ENCODE measurements at regions not wholly inside any gene's neighbourhood (a gene's known extent, or its start where the extent isn't known, plus 50 kb on each side); places are given as distances from the start of the nearest gene placed in this dataset.

DNA sequence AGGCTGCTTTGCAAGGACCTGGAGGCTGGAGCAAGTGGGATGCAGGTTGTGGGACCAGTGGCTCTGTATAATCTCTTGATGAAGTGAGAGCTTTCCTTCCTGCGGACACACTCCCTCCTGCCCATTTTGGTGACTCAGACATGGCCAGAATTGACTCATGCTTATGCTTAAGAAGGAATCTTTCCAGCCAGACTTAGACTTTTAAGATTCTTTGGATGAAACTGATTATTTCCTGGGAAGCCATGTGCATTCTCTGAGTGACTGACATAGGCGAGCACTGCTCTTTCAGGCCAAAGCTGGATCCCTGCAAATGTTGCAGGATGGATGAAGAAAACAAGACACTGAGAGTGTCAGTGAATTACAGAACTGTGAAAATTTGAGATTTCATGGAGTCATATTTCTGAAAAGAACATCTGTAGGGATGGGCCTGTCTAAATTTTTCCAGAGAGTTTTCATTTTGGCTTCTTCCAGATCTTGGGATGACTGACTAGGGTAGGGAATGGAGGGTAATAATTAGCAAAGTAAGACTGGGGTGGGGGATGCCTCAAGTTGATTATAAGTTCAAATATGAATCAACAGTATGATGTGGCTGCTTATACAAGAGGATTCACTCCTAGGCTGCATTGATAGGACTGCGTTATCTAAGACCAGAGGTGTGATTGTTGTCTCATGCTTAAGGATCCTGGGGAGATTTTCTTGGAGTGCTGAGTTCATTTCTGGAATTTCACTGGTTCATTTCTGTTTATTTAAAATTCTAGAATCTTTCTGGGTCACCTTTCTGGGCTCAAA lies 195.8 kb downstream of the HIPK3 start:
- TF ChIP-seq, protein P1, sequence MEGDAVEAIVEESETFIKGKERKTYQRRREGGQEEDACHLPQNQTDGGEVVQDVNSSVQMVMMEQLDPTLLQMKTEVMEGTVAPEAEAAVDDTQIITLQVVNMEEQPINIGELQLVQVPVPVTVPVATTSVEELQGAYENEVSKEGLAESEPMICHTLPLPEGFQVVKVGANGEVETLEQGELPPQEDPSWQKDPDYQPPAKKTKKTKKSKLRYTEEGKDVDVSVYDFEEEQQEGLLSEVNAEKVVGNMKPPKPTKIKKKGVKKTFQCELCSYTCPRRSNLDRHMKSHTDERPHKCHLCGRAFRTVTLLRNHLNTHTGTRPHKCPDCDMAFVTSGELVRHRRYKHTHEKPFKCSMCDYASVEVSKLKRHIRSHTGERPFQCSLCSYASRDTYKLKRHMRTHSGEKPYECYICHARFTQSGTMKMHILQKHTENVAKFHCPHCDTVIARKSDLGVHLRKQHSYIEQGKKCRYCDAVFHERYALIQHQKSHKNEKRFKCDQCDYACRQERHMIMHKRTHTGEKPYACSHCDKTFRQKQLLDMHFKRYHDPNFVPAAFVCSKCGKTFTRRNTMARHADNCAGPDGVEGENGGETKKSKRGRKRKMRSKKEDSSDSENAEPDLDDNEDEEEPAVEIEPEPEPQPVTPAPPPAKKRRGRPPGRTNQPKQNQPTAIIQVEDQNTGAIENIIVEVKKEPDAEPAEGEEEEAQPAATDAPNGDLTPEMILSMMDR (IDR thresholded peaks at IDR 0.05; ENCODE audit: poor library complexity, severe bottlenecking), result no peak
- Histone ChIP-seq H3K27me3 (ENCODE audit: insufficient read depth, poor library complexity, severe bottlenecking) (no peaks in the 10 kb centered on the region), H3K27ac (ENCODE audit: poor library complexity, severe bottlenecking) (peak overlapping the region; percentile 22), H3K36me3 (ENCODE audit: low read depth) (no peaks in the 10 kb centered on the region), H3K9me3 (ENCODE audit: severe bottlenecking) (no peaks in the 10 kb centered on the region), H3K4me3 (ENCODE audit: severe bottlenecking) (no peak overlapping the region), H3K4me1 (ENCODE audit: insufficient read depth, poor library complexity, severe bottlenecking) (peaks cover 12% of the 10 kb centered on the region)
- DNase-seq (ENCODE audit: low spot score), result no peak
- ATAC-seq (ENCODE audit: low read depth), result peak; percentile 94

DNA sequence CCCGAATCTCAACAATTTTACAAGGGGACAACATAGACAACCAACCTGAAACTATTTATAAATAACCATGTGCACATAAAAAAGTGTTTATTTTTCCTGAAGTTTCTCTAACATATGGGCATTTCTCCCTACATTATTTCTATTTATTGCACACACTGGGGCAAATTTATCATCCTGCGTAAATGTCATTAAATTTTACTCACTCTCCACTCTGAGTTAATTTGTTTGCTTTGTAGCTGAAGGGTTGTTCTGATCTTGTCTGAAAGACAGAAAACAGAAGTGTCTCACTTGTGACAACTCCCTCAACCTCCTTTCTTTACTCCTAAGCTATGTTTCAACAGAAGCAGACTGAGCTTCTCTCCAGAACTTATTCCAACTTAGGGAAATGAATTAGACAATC lies 194.2 kb downstream of the HIPK3 start:
- DNase-seq (ENCODE audit: low spot score) (no peak), ATAC-seq (ENCODE audit: low read depth) (no peak)
- Histone ChIP-seq H3K36me3 (ENCODE audit: low read depth) (no peaks in the 10 kb centered on the region), H3K4me3 (ENCODE audit: severe bottlenecking) (no peak overlapping the region), H3K27me3 (ENCODE audit: insufficient read depth, poor library complexity, severe bottlenecking) (no peaks in the 10 kb centered on the region), H3K9me3 (ENCODE audit: severe bottlenecking) (no peaks in the 10 kb centered on the region), H3K27ac (ENCODE audit: poor library complexity, severe bottlenecking) (no peak overlapping the region), H3K4me1 (ENCODE audit: insufficient read depth, poor library complexity, severe bottlenecking) (peaks cover 12% of the 10 kb centered on the region)
- TF ChIP-seq, protein P1 (IDR thresholded peaks at IDR 0.05; ENCODE audit: poor library complexity, severe bottlenecking), result no peak

DNA sequence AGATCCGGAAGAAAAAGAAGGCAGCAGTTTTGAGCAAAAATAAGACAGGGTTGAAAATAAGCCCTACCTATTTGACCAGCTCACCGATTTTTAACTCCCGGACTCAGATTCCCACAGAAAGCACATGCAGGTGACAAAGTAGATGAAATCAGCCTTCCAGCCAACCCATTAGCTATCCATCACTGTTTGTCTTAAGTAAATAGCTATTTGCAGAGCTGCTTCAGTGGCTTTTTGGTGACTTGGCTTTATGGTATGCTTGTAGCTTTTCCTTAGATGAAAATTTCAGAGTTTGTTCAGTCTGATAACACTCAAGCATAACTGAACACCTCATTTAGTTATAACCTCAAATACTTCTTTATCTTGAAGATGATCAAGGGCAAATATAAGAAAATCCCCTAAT lies 192.6 kb downstream of the HIPK3 start:
- Histone ChIP-seq H3K9me3 (ENCODE audit: severe bottlenecking) (no peaks in the 10 kb centered on the region), H3K4me3 (ENCODE audit: severe bottlenecking) (no peak overlapping the region), H3K27ac (ENCODE audit: poor library complexity, severe bottlenecking) (no peak overlapping the region), H3K36me3 (ENCODE audit: low read depth) (no peaks in the 10 kb centered on the region), H3K27me3 (ENCODE audit: insufficient read depth, poor library complexity, severe bottlenecking) (no peaks in the 10 kb centered on the region), H3K4me1 (ENCODE audit: insufficient read depth, poor library complexity, severe bottlenecking) (peaks cover 12% of the 10 kb centered on the region)
- TF ChIP-seq, protein P1 (IDR thresholded peaks at IDR 0.05; ENCODE audit: poor library complexity, severe bottlenecking), result no peak
- ATAC-seq (ENCODE audit: low read depth) (no peak), DNase-seq (ENCODE audit: low spot score) (no peak)

DNA sequence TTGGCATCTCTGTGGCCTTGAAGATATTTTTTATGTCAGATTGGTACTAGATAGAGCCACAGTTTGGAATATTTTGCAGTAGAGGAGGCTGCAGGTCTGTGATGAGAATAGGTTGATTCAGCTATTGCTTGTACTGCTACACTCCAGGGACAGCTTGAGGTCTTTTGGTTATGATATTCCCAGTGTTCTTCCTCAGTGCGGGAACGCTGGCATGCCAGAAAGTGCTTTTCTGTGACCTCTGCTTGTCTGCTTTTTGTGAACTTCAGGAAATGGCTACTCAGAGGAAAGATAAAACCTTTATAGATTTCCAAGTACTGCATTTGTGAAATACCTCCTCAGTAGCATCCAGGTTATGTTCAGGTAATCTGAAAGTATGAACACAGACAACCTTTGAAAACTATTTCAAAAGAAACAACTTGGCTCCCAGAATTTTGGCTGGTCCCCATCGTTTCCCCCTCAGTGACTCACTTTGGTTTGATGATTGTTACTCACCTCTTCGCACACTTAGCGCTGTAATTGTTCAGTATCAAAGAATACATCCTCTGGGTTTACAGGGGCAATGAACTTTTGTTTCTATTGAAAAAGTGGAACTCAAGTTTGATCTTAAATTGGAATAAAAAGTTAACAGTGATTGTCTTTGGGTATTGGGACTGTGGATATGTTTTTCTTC lies 191.4 kb downstream of the HIPK3 start:
- ATAC-seq (ENCODE audit: low read depth) (no peak), DNase-seq (ENCODE audit: low spot score) (no peak)
- Histone ChIP-seq H3K27ac (ENCODE audit: poor library complexity, severe bottlenecking) (no peak overlapping the region), H3K4me1 (ENCODE audit: insufficient read depth, poor library complexity, severe bottlenecking) (peaks cover 17% of the 10 kb centered on the region), H3K36me3 (ENCODE audit: low read depth) (no peaks in the 10 kb centered on the region), H3K4me3 (ENCODE audit: severe bottlenecking) (no peak overlapping the region), H3K9me3 (ENCODE audit: severe bottlenecking) (no peaks in the 10 kb centered on the region), H3K27me3 (ENCODE audit: insufficient read depth, poor library complexity, severe bottlenecking) (no peaks in the 10 kb centered on the region)
- TF ChIP-seq, protein P1 (IDR thresholded peaks at IDR 0.05; ENCODE audit: poor library complexity, severe bottlenecking), result no peak

DNA sequence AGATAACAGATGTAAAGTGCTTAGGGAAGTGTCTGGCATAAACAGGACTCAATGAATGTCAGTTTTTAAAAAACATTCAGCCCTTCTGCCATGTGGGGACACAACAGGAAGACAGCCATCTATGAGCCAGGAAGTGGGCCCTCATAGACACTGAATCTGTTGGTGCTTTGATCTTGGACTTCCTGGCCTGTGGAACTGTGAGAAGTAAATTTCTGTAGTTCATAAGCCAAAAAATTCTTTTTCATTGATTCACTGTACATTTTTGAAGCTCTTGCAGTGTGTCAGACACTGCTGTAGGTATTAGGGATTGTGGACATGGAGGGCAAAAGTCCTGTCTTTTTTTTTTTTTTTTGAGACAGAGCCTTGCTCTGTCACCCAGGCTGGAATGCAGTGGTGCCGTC lies 188.6 kb downstream of the HIPK3 start:
- H3K9me3 ChIP-seq (ENCODE audit: severe bottlenecking), result no peaks in the 10 kb centered on the region
- ATAC-seq (ENCODE audit: low read depth) (peak; percentile 12; the same call in 1 of the 3 replicates), DNase-seq (ENCODE audit: low spot score) (no peak)
- peak overlapping the region; percentile 4 for H3K27ac ChIP-seq (ENCODE audit: poor library complexity, severe bottlenecking)
- TF ChIP-seq, protein P1 (IDR thresholded peaks at IDR 0.05; ENCODE audit: poor library complexity, severe bottlenecking), result no peak
- no peak overlapping the region for H3K4me3 ChIP-seq (ENCODE audit: severe bottlenecking)
- no peaks in the 10 kb centered on the region for H3K27me3 ChIP-seq (ENCODE audit: insufficient read depth, poor library complexity, severe bottlenecking)
- no peaks in the 10 kb centered on the region for H3K36me3 ChIP-seq (ENCODE audit: low read depth)
- H3K4me1 ChIP-seq (ENCODE audit: insufficient read depth, poor library complexity, severe bottlenecking), result peaks cover 9% of the 10 kb centered on the region

Data from RWPE2 (cell line).